Type B pancreatic cell (in vitro differentiated cells): ENCODE measurements at regions not wholly inside any gene's neighbourhood (a gene's known extent, or its start where the extent isn't known, plus 50 kb on each side); places are given as distances from the start of the nearest gene placed in this dataset.

ENCODE experiments used
- DNase-seq: peaks from one replicate; pipeline ENCODE4 v3.0.0; 2021; ENCODE audit warnings: mixed read lengths; ENCODE audit not compliant: unreplicated experiment; ENCODE audit errors: extremely low spot score
- H3K27ac Mint-ChIP-seq: 2 replicates; pipeline ENCODE4 v1.8.0; 2021; ENCODE audit warnings: mild to moderate bottlenecking, mixed read lengths
- H3K27me3 Mint-ChIP-seq: 2 replicates; pipeline ENCODE4 v1.8.0; 2021; ENCODE audit warnings: mixed read lengths
- H3K36me3 Mint-ChIP-seq: 2 replicates; pipeline ENCODE4 v1.8.0; 2021; ENCODE audit warnings: mixed read lengths
- H3K4me1 Mint-ChIP-seq: one replicate; pipeline ENCODE4 v1.8.0; 2021; ENCODE audit warnings: mixed read lengths; ENCODE audit not compliant: unreplicated experiment
- H3K4me3 Mint-ChIP-seq: 2 replicates; pipeline ENCODE4 v1.8.0; 2021; ENCODE audit warnings: mild to moderate bottlenecking, mixed read lengths
- H3K9me3 Mint-ChIP-seq: 2 replicates; pipeline ENCODE4 v1.8.0; 2021; ENCODE audit warnings: mixed read lengths
- TF ChIP-seq, protein P1 (sequence below): fragments of 200-600 bp; sonication (generic); conservative IDR thresholded peaks from 2 replicates; pipeline ENCODE4 v1.5.0; 2021; ENCODE audit warnings: antibody characterized with exemption, mild to moderate bottlenecking

- H3K9me3 Mint-ChIP-seq = no peaks in the 10 kb centered on the region
- H3K4me1 Mint-ChIP-seq = peaks cover 21% of the 10 kb centered on the region
- DNase-seq = no peak
- TF ChIP-seq, protein P1, sequence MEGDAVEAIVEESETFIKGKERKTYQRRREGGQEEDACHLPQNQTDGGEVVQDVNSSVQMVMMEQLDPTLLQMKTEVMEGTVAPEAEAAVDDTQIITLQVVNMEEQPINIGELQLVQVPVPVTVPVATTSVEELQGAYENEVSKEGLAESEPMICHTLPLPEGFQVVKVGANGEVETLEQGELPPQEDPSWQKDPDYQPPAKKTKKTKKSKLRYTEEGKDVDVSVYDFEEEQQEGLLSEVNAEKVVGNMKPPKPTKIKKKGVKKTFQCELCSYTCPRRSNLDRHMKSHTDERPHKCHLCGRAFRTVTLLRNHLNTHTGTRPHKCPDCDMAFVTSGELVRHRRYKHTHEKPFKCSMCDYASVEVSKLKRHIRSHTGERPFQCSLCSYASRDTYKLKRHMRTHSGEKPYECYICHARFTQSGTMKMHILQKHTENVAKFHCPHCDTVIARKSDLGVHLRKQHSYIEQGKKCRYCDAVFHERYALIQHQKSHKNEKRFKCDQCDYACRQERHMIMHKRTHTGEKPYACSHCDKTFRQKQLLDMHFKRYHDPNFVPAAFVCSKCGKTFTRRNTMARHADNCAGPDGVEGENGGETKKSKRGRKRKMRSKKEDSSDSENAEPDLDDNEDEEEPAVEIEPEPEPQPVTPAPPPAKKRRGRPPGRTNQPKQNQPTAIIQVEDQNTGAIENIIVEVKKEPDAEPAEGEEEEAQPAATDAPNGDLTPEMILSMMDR = peak; percentile 72
- H3K36me3 Mint-ChIP-seq = no peaks in the 10 kb centered on the region
- H3K27me3 Mint-ChIP-seq = peaks cover 6% of the 10 kb centered on the region
- H3K27ac Mint-ChIP-seq = no peak overlapping the region
- no peak overlapping the region for H3K4me3 Mint-ChIP-seq
Observed at GRCh38 chr5:61623401-61624069, 291.5 kb downstream of the ZSWIM6 start.

DNA sequence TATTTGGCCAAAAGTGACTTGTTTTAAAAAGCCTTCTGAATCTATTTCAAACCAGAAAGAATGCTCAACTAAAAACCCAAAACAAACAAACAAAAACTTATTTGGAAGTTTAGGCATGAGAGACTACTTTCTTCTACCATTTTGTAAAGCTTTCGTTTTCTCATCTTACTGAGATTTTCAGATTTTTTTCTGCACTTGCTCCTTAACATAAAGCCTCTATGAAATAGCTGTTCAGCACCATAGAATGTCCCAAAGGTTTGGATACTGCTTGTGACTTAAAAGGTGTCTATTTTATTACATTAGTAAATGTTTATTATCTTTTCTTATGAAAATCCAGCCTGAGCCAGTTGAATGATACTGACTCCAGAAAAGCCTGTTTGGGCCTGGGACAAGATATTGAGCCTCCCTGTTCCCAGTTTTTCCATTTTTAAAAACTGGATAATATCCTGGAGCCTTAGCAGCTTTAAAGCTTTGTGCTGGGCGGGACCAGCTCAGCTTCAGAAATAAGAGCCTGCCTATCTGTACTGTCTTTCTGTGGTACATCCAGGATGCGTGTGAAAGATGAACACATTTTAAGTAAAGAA, 292.6 kb downstream of the ZSWIM6 start:
- Mint-ChIP-seq H3K36me3 (no peaks in the 10 kb centered on the region), H3K27ac (peak overlapping the region; percentile 77), H3K4me1 (peaks cover 21% of the 10 kb centered on the region), H3K9me3 (no peaks in the 10 kb centered on the region), H3K27me3 (peaks cover 12% of the 10 kb centered on the region), H3K4me3 (peak overlapping the region; percentile 83)
- TF ChIP-seq, protein P1 = no peak
- no peak for DNase-seq

DNA sequence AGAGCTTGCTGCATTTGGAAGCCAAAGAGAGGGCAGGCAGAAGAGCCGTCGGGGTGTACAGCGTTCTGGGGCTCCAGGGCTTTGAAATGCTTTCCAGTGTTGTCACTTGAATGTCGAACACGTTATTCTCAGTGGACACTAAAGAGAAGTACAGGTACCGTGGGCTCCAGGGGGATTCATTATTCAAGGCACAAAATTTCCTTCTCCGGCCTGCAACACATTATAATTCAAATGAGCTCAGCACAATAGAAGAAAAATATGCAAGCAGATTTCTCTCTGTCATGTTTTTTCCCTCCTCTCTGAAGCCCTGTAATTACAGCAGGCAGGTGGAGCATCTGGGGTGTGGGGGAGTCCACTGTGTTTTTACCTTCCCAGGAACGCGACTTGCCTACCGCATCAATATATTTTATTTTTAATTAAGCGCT, 293.1 kb downstream of the ZSWIM6 start:
- Mint-ChIP-seq H3K27ac (peak overlapping the region; percentile 77), H3K4me3 (peak overlapping the region; percentile 83)
- no peak for DNase-seq

DNA sequence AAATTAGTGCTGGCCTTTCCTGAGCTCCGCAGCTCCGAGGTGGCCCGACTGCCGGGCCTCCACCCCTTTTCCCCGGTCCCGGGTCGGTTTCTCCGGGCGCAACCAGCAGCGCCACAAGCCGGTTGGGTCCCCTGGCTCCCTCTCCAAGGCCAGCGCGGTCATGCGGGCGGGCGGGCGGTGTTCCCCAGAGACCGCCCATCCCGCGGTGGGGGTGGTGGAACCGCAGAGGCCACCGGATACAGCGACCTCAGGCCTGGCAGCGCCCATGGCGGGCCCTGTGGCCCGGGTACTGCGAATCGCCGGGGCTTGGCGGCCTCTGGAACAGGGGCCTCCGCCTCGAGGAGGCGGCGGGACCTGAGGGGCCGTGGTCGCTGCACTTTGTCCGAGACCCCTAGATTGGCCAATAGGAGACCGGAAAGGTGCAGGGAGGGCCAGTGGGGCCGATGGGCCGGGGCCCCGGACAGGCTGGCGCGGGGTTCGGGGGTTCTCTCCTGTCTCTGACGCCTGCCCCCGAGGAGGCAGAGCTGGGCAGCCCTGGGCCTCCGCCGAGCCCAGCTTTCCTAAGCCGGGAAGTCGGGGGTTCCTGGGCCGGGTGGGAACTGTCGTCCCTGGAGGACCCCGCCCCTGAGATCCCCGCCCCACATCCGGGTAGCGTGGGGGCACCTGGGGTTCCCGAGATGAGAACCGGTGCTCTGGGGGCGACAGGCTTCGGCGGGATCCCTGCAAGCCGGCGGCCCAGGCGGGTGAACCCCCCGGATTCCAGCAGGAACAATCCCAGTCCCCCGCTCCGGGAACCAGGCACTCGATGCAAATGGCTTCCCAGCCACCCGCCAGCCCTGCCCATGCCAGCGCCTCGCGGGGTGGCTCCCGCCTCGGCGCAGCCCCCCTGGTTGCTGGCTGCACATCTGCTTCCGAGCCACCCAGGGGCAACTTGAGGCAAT, 293.9 kb downstream of the ZSWIM6 start:
- DNase-seq = peak; percentile 77
- H3K9me3 Mint-ChIP-seq = no peaks in the 10 kb centered on the region
- H3K4me1 Mint-ChIP-seq = peaks cover 16% of the 10 kb centered on the region
- peaks cover 12% of the 10 kb centered on the region for H3K27me3 Mint-ChIP-seq
- H3K27ac Mint-ChIP-seq = peak overlapping the region; percentile 77
- no peaks in the 10 kb centered on the region for H3K36me3 Mint-ChIP-seq
- H3K4me3 Mint-ChIP-seq = peak overlapping the region; percentile 83
- TF ChIP-seq, protein P1 = no peak

More for the DNA sequence above, 293.1 kb downstream of the ZSWIM6 start:
- Mint-ChIP-seq H3K4me1 (peaks cover 21% of the 10 kb centered on the region), H3K27me3 (peaks cover 12% of the 10 kb centered on the region), H3K9me3 (no peaks in the 10 kb centered on the region), H3K36me3 (no peaks in the 10 kb centered on the region)
- TF ChIP-seq, protein P1 = no peak

DNA sequence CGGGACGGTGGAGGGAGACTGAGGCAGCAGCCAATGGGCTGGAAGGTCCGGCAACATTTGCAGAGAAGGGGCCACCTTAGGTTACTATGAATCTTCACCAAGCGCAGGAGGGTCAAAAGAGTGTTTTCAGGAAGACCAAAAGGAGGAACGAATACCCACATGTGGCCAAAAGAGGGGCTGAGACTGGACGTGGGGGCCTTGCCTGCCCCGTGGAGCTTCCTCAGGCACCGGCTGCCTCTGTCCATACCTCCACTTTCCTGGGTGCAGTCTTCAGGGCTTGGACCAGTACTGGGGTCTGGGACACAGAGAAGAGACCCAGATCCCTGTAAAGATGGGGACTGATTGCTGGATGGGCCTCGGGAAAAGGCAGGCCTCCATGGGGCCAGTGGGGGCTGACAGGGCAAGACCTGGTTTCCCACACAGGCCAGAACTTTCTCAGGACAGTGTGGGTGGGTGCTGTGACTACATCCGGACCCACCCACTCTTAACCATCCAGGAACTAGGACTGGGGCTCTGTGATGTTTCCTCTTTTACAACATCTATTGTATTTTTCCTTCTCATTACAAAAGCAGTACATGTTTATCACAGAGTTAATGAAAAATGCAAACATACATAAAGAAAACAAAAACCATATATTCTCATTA, 294.7 kb downstream of the ZSWIM6 start:
- H3K36me3 Mint-ChIP-seq = no peaks in the 10 kb centered on the region
- no peak for DNase-seq
- peak overlapping the region; percentile 78 for H3K4me3 Mint-ChIP-seq
- H3K4me1 Mint-ChIP-seq = peaks cover 17% of the 10 kb centered on the region
- TF ChIP-seq, protein P1 = no peak
- peaks cover 12% of the 10 kb centered on the region for H3K27me3 Mint-ChIP-seq
- no peak overlapping the region for H3K27ac Mint-ChIP-seq
- no peaks in the 10 kb centered on the region for H3K9me3 Mint-ChIP-seq
